ENCODE measurements at regions not wholly inside any gene's neighbourhood (a gene's known extent, or its start where the extent isn't known, plus 50 kb on each side); places are given as distances from the start of the nearest gene placed in this dataset.
A peak's percentile ranks its signal among the peaks of the same experiment; 100 is the strongest.

GRCh38 chr10:4041635-4042034, 256.6 kb upstream of the KLF6 start:
- no peak for TF ChIP-seq CTCF (conservative IDR thresholded peaks at IDR 0.05; ENCODE audit: low read depth, low read length)
- no peak overlapping the region for H3K4me3 ChIP-seq (ENCODE audit: low read depth, low read length)
- DNase-seq (ENCODE audit: low read depth), result no peak

- no peak overlapping the region for H3K4me3 ChIP-seq (ENCODE audit: low read depth, low read length)
- no peak for TF ChIP-seq CTCF (conservative IDR thresholded peaks at IDR 0.05; ENCODE audit: low read depth, low read length)
- DNase-seq (ENCODE audit: low read depth), result no peak
Measured at GRCh38 chr10:4038000-4038399, 253.0 kb upstream of the KLF6 start.

- no peak for TF ChIP-seq CTCF (conservative IDR thresholded peaks at IDR 0.05; ENCODE audit: low read depth, low read length)
- H3K4me3 ChIP-seq (ENCODE audit: low read depth, low read length), result no peak overlapping the region
- DNase-seq (ENCODE audit: low read depth), result no peak
Measured at GRCh38 chr10:4035599-4035945, 250.6 kb upstream of the KLF6 start.

- TF ChIP-seq CTCF (conservative IDR thresholded peaks at IDR 0.05; ENCODE audit: low read depth, low read length), result no peak
- peak overlapping the region; percentile 42 for H3K4me3 ChIP-seq (ENCODE audit: low read depth, low read length)
- peak; percentile 16 for DNase-seq (ENCODE audit: low read depth)
Measured at GRCh38 chr10:4034907-4035598, 250.0 kb upstream of the KLF6 start.

GRCh38 chr10:4033341-4033896, 248.4 kb upstream of the KLF6 start:
- no peak for DNase-seq (ENCODE audit: low read depth)
- TF ChIP-seq CTCF (conservative IDR thresholded peaks at IDR 0.05; ENCODE audit: low read depth, low read length), result no peak
- no peak overlapping the region for H3K4me3 ChIP-seq (ENCODE audit: low read depth, low read length)

- DNase-seq (ENCODE audit: low read depth), result no peak
- no peak overlapping the region for H3K4me3 ChIP-seq (ENCODE audit: low read depth, low read length)
- TF ChIP-seq CTCF (conservative IDR thresholded peaks at IDR 0.05; ENCODE audit: low read depth, low read length), result no peak
Measured at GRCh38 chr10:4029866-4030265, 244.9 kb upstream of the KLF6 start.
